ENCODE measurements at regions not wholly inside any gene's neighbourhood (a gene's known extent, or its start where the extent isn't known, plus 50 kb on each side); places are given as distances from the start of the nearest gene placed in this dataset.

DNA sequence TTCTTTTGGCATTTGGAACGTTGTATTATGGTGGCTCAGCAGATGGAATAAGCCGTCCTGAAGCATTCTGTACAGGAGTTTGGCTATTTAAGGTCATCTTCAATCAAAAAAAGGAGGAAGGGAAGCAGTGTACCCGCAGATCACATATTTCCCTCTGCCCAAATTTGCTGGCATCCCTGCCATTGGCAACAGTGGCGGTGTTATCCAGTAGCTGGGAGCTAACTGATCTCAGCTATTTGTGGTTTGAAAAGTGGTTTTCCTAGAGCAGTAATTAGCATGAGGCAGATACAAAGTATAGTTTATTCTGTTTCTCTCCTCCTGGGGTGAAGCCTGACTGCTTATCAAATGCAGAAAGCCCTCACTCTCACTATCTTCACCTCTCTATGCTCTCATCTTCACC lies 576.8 kb downstream of the QKI start:
- H3K27ac ChIP-seq (ENCODE audit: low read depth in 1 of 2, low read length in 2 of 2) = no peak overlapping the region
- intact Hi-C loops (cut with DNase I, micrococcal nuclease) = no loop called here
- no peak overlapping the region for H3K4me3 ChIP-seq (ENCODE audit: low read length)
- H3K9me3 ChIP-seq (ENCODE audit: control insufficient read depth in 1 of 2, insufficient read depth in 1 of 2, low read length in 2 of 2) = no peaks in the 10 kb centered on the region
- DNase-seq (no peak), ATAC-seq (ENCODE audit: poor library complexity) (no peak)
- Mint-ChIP-seq H3K27me3 (peaks cover 11% of the 10 kb centered on the region), H3K9me3 (no peaks in the 10 kb centered on the region), H3K27ac (no peak overlapping the region), H3K36me3 (ENCODE audit: low read depth) (no peaks in the 10 kb centered on the region), H3K4me3 (no peak overlapping the region), H3K4me1 (ENCODE audit: low read depth) (no peaks in the 10 kb centered on the region)
- TF ChIP-seq, protein P1, sequence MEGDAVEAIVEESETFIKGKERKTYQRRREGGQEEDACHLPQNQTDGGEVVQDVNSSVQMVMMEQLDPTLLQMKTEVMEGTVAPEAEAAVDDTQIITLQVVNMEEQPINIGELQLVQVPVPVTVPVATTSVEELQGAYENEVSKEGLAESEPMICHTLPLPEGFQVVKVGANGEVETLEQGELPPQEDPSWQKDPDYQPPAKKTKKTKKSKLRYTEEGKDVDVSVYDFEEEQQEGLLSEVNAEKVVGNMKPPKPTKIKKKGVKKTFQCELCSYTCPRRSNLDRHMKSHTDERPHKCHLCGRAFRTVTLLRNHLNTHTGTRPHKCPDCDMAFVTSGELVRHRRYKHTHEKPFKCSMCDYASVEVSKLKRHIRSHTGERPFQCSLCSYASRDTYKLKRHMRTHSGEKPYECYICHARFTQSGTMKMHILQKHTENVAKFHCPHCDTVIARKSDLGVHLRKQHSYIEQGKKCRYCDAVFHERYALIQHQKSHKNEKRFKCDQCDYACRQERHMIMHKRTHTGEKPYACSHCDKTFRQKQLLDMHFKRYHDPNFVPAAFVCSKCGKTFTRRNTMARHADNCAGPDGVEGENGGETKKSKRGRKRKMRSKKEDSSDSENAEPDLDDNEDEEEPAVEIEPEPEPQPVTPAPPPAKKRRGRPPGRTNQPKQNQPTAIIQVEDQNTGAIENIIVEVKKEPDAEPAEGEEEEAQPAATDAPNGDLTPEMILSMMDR (IDR thresholded peaks at IDR 0.05) = no peak
- ChIA-PET POLR2A (no interaction called here), CTCF (no interaction called here)
- H3K27me3 ChIP-seq (ENCODE audit: control insufficient read depth in 1 of 2, insufficient read depth in 2 of 2, low read length in 2 of 2) = no peaks in the 10 kb centered on the region
- no peaks in the 10 kb centered on the region for H3K4me1 ChIP-seq (ENCODE audit: insufficient read depth, low read length)
- no peaks in the 10 kb centered on the region for H3K36me3 ChIP-seq (ENCODE audit: insufficient read depth, low read length)

GRCh38 chr6:163986313-163986712 lies 571.8 kb downstream of the QKI start:
- TF ChIP-seq, protein P1 (IDR thresholded peaks at IDR 0.05) = no peak
- Mint-ChIP-seq H3K27me3 (peaks cover 11% of the 10 kb centered on the region), H3K4me1 (ENCODE audit: low read depth) (no peaks in the 10 kb centered on the region)

GRCh38 chr6:163985710-163986109 lies 571.2 kb downstream of the QKI start:
- no peak overlapping the region for H3K27ac ChIP-seq (ENCODE audit: low read depth in 1 of 2, low read length in 2 of 2)
- H3K27ac Mint-ChIP-seq = no peak overlapping the region
- no peaks in the 10 kb centered on the region for H3K9me3 Mint-ChIP-seq
- H3K4me3 Mint-ChIP-seq = no peak overlapping the region
- no peaks in the 10 kb centered on the region for H3K9me3 ChIP-seq (ENCODE audit: control insufficient read depth in 1 of 2, insufficient read depth in 1 of 2, low read length in 2 of 2)
- TF ChIP-seq, protein P1 (IDR thresholded peaks at IDR 0.05) = no peak
- CTCF ChIA-PET = no interaction called here
- POLR2A ChIA-PET = no interaction called here
- ATAC-seq (ENCODE audit: poor library complexity) = no peak
- no peaks in the 10 kb centered on the region for H3K4me1 ChIP-seq (ENCODE audit: insufficient read depth, low read length)
- H3K36me3 Mint-ChIP-seq (ENCODE audit: low read depth) = no peaks in the 10 kb centered on the region
- intact Hi-C loops (cut with DNase I, micrococcal nuclease) = no loop called here
- H3K4me3 ChIP-seq (ENCODE audit: low read length) = no peak overlapping the region
- H3K36me3 ChIP-seq (ENCODE audit: insufficient read depth, low read length) = no peaks in the 10 kb centered on the region
- no peak for DNase-seq
- no peaks in the 10 kb centered on the region for H3K4me1 Mint-ChIP-seq (ENCODE audit: low read depth)
- peaks cover 11% of the 10 kb centered on the region for H3K27me3 Mint-ChIP-seq
- no peaks in the 10 kb centered on the region for H3K27me3 ChIP-seq (ENCODE audit: control insufficient read depth in 1 of 2, insufficient read depth in 2 of 2, low read length in 2 of 2)

More at GRCh38 chr6:163986313-163986712, 571.8 kb downstream of the QKI start:
- Mint-ChIP-seq H3K4me3 (no peak overlapping the region), H3K27ac (no peak overlapping the region), H3K9me3 (no peaks in the 10 kb centered on the region), H3K36me3 (ENCODE audit: low read depth) (no peaks in the 10 kb centered on the region)
- no peaks in the 10 kb centered on the region for H3K4me1 ChIP-seq (ENCODE audit: insufficient read depth, low read length)
- ChIA-PET CTCF (no interaction called here), POLR2A (no interaction called here)
- no peaks in the 10 kb centered on the region for H3K9me3 ChIP-seq (ENCODE audit: control insufficient read depth in 1 of 2, insufficient read depth in 1 of 2, low read length in 2 of 2)
- intact Hi-C loops (cut with DNase I, micrococcal nuclease) = no loop called here
- no peaks in the 10 kb centered on the region for H3K36me3 ChIP-seq (ENCODE audit: insufficient read depth, low read length)
- no peak overlapping the region for H3K27ac ChIP-seq (ENCODE audit: low read depth in 1 of 2, low read length in 2 of 2)
- H3K27me3 ChIP-seq (ENCODE audit: control insufficient read depth in 1 of 2, insufficient read depth in 2 of 2, low read length in 2 of 2) = no peaks in the 10 kb centered on the region
- H3K4me3 ChIP-seq (ENCODE audit: low read length) = no peak overlapping the region
- ATAC-seq (ENCODE audit: poor library complexity) (no peak), DNase-seq (no peak)

Data from CD4-positive, alpha-beta T cell (primary cell).